Activated CD8-positive, alpha-beta memory T cell treated with anti-CD3 and anti-CD28 coated beads, Interleukin-2, amount 50 U/mL, for 1 hour (primary cell): ENCODE measurements at regions not wholly inside any gene's neighbourhood (a gene's known extent, or its start where the extent isn't known, plus 50 kb on each side); places are given as distances from the start of the nearest gene placed in this dataset.

Experiments used
- DNase-seq: peaks from one replicate; pipeline ENCODE4 v3.0.0-alpha.2; 2020; ENCODE audit errors: extremely low read depth

DNA sequence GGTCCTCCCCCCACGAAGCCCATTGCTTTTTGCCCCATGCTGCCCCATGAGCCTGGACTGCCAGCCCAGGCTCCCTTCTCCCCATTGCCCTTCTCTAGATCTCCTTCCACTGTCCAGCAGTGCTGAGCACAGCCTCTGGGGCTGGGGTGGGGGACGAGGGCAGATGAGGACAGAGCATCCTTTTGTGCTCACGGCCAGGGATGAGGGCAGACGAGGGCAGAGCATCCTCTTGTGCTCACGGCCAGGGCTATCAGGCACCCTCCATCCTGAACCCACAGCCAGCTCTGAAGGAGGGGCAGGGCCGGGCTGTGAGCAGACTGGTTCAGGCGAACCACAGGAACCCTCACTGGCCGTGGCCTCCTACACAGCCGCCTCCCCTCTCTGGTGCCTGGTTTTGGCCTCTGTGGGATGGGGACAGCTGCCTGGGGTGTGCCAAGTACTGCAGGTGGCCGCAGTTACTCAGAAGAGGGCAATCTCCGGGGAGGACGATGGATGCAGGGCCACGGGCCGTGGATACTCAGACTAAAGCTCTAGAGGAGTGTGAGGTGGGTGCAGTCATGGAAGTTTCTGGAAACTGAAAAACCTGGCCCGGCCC, 1258.8 kb downstream of the BRD1 start:
- no peak for DNase-seq

GRCh38 chr22:48567213-48567975, 1260.3 kb downstream of the BRD1 start:
- DNase-seq, result no peak

- no peak for DNase-seq
Measured at GRCh38 chr22:48566741-48567140, 1260.9 kb downstream of the BRD1 start.

DNA sequence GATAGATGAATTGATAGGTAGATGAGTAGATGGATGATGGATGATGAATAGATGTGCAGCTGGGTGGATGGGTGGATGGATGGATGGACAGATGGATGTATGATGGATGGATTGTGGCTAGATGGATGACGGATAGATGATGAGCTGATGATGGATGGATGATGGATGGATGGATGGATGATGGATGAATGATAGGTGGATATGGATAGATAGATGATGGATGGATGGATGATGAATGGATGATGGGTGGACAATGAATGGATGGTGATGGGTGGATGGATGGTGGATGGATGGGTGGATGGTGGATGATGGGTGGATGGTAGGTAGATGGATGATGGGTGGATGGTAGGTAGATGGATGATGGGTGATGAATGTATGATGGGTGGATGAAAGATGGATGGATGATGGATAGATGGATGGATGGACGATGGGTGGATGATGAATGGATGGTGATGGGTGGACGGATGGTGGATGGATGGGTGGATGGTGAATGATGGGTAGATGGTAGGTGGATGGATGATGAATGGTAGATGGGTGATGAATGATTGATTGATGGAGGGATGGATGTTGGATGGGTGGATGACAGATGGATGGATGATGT, 1261.7 kb downstream of the BRD1 start:
- no peak for DNase-seq

DNA sequence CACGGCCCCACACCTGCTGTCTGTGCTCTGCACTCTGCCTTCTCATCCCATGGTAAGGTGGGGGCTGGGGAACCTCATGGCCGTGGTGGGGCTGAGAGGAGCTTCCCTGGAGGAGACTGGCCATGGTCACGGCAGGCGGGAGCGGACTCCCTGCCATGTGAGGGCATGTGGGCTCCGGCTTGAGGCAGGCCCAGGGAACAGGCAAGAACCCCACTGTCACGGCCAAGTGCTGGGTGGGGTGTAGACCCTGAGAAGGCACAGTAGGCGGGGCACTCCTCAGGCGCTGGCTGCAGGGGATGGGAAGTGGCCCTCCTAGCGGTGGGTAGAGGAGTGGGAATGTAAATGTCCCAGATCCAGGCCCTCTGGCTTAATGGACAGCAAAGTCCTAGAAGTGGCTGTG, 1262.7 kb downstream of the BRD1 start:
- DNase-seq, result no peak

DNA sequence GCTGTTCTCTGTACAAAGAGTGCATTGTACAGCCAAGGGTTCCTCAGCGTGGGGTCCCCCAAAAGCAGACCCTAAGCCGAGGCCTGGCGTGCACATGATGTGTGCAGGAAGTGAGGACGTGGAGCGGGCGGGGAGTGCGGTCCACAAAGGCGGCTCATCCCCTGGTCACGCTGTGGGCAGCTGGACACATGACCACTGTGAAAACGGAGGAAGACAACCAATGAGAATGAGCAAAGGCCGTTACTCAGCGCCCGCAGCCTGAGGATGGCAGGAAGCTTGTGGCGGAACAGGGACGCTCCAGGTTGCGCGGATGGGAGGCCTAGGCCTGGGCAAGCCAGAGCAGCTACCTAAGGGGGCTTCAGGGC, 1263.7 kb downstream of the BRD1 start:
- DNase-seq, result no peak

GRCh38 chr22:48563118-48563965, 1264.3 kb downstream of the BRD1 start:
- no peak for DNase-seq

GRCh38 chr22:48561676-48562075, 1266.0 kb downstream of the BRD1 start:
- no peak for DNase-seq

GRCh38 chr22:48560836-48561235, 1266.8 kb downstream of the BRD1 start:
- no peak for DNase-seq

DNA sequence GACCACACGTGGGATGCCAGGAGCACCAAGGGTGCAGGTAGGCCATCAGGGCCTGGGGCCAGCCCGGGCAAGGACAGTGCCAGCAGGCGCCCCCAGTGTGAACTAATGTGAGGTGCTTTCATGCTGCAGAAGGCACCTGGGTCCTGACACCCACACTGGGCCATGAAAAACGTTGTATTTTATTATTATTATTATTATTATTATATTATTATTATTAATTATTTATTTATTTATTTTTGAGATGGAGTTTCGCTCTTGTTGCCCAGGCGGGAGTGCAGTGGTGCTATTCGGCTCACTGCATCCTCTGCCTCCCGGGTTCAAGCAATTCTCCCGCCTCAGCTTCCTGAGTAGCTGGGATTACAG, 1267.3 kb downstream of the BRD1 start:
- no peak for DNase-seq

DNA sequence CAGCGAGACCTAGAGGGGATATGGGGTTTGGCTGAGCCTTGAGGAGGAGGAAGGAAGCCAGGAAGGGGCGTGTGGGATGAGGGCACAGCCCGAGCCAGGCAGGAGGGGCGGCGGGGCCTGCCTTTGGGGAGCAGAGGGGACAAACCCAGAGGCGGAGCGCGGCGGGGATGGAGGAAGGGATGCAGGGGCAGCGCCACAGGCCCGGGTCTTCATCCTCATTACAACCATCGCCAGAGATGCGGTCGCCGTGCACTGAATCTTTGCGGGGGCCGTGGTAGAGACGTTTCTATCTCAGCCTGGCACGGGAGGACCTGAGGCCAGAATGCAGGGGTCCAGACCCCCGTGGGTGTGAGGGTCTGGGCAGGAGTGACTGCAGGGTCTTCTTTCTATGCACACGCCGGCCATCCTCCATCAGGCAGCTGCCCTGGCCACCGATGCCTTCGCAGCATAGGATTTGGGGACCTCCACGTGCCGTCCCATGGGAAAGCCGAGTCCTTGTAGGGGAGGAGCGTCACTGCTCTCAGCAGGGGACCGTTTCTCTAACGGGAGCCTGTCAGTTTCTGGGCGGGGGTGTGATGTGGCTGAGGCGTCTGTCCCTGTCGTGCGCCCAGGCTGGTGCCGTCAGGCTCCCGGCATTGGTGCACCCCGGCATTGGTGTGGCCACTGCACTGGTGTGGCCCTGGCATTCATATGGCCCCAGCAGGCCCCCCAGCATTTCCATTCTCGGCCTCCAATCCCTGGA, 1267.9 kb downstream of the BRD1 start:
- DNase-seq, result no peak

- DNase-seq, result no peak
Measured at GRCh38 chr22:48558606-48559402, 1268.9 kb downstream of the BRD1 start.

DNA sequence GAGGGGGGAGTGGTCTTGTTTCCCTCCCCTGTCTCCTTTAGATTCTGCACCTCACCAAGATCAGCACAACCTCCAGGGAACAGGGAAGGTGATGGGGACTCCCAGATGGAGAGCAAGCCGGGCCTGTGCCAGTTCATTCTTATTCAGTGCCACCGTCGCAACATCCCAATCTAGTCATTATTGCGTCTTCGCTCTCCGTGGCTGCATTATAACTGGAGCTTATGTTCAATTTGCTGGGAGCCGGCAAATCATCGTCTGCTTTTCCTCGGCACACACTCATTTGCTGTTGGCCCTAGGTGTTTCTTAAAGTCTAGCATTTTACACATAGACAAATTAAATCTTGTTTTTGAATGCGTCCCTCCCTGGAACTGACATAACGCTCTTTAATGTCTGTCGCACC, 1269.7 kb downstream of the BRD1 start:
- DNase-seq, result no peak

GRCh38 chr22:48557473-48557872, 1270.2 kb downstream of the BRD1 start:
- no peak for DNase-seq

- no peak for DNase-seq
Measured at GRCh38 chr22:48556751-48557150, 1270.9 kb downstream of the BRD1 start.

- DNase-seq, result no peak
Measured at GRCh38 chr22:48556222-48556621, 1271.5 kb downstream of the BRD1 start.

DNA sequence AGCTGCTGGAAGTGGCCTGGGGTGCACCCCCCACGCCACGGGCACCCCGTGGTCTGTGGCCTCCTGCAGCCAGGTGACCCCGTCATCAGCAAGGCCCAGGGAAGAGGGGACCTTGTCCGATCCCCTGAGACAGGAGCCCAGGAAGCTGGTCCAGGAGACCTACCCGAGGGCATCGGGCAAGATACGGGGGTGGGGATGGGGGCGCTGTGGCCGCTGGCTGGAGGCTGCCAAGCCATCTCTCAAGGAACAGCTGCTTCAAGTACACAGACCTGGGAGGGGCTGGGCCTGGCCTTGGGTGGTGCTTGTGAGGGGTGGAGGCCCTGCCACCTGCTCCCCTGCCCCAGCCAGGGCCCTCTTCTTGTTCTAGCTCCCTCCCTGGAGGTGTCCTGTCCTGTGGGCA, 1272.1 kb downstream of the BRD1 start:
- DNase-seq, result no peak

DNA sequence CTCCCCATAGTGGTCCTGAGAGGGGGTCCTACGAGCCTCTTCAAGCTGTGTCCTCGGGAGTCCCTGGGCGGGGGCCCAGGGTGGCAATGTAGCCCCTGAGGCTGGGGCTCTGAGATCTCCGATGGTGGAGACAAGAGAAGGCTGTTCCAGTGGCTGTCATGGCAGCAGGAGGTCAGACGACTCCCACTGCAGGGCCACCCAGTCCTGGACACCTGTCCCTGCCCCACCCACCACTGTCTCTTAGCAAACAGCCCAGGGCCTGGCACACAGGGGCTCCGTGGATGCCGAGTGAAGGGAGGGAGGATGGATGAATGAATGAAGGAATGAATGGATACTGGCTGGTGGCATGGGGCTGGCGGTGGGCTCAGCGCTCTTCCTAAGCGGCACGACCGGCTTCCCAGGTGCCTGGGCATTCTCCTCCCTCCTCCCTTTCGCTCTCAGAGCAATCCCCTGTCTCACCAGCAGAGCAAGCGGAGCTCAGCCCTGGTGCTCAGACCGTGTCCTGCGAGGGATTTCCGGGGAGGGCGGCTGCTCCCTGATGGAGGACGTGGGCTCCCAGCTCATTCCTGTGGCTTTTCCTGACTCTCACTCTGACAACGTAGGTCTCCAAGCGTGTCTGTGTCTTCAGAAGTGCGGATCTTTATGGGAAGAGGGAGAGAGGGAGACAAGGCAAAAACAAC, 1272.6 kb downstream of the BRD1 start:
- DNase-seq, result no peak

GRCh38 chr22:48553694-48554308, 1273.9 kb downstream of the BRD1 start:
- no peak for DNase-seq

DNA sequence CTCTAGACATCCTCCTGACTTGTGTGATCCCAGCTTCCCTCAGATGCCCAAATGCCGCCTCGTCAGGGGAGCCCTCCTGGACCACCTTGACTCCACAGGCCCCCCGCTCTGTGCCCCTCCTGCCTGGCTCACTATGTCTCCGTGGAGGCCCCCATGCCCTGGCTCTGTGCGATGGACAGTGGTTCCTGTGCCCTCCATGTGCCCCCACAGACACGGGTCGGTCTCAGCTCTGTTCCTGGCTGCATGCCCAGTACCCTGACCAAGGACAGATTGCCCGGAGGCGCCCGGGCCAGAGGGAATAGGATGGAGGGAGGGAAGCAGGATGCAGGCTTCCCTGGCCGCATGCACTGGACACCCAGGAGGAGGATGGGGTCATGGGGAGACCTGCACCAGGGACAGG, 1274.6 kb downstream of the BRD1 start:
- DNase-seq, result no peak
